Fibroblast of villous mesenchyme (primary cell): ENCODE measurements at regions not wholly inside any gene's neighbourhood (a gene's known extent, or its start where the extent isn't known, plus 50 kb on each side); places are given as distances from the start of the nearest gene placed in this dataset.

Experiments used
- DNase-seq: peaks from one replicate; pipeline ENCODE4 v3.0.0-alpha.2; 2010; ENCODE audit warnings: low read depth
- H3K4me3 ChIP-seq: 2 replicates; pipeline ENCODE4 v1.5.1; 2011; ENCODE audit warnings: low read depth, mild to moderate bottlenecking, low read length
- CTCF ChIP-seq: IDR thresholded peaks from 2 replicates; pipeline ENCODE4 v1.5.1; 2012; ENCODE audit warnings: low read depth, mild to moderate bottlenecking, low read length; ENCODE audit not compliant: insufficient read depth

GRCh38 chr2:60383401-60384143 is 169.9 kb downstream of the BCL11A start:
- TF ChIP-seq CTCF = no peak
- no peak overlapping the region for H3K4me3 ChIP-seq
- DNase-seq = no peak

- H3K4me3 ChIP-seq = no peak overlapping the region
- DNase-seq = no peak
- no peak for TF ChIP-seq CTCF
Observed at GRCh38 chr2:60380411-60380810, 173.0 kb downstream of the BCL11A start.

GRCh38 chr2:60379684-60380083 is 173.8 kb downstream of the BCL11A start:
- H3K4me3 ChIP-seq = no peak overlapping the region
- no peak for DNase-seq
- no peak for TF ChIP-seq CTCF

- H3K4me3 ChIP-seq = no peak overlapping the region
- no peak for DNase-seq
- TF ChIP-seq CTCF = no peak
Observed at GRCh38 chr2:60379216-60379615, 174.2 kb downstream of the BCL11A start.

GRCh38 chr2:60377825-60378224 is 175.6 kb downstream of the BCL11A start:
- no peak for TF ChIP-seq CTCF
- no peak overlapping the region for H3K4me3 ChIP-seq
- DNase-seq = no peak

- H3K4me3 ChIP-seq = no peak overlapping the region
- no peak for TF ChIP-seq CTCF
- no peak for DNase-seq
Observed at GRCh38 chr2:60376252-60376651, 177.2 kb downstream of the BCL11A start.

GRCh38 chr2:60371681-60372080 is 181.8 kb downstream of the BCL11A start:
- no peak for DNase-seq
- H3K4me3 ChIP-seq = no peak overlapping the region
- no peak for TF ChIP-seq CTCF
